Progenitor cell of endocrine pancreas (in vitro differentiated cells): ENCODE measurements at regions not wholly inside any gene's neighbourhood (a gene's known extent, or its start where the extent isn't known, plus 50 kb on each side); places are given as distances from the start of the nearest gene placed in this dataset.

ENCODE experiments used
- DNase-seq: peaks from one replicate; pipeline ENCODE4 v3.0.0; 2021; ENCODE audit warnings: low spot score; ENCODE audit not compliant: unreplicated experiment
- H3K27ac Mint-ChIP-seq: 2 replicates; pipeline ENCODE4 v1.8.0; 2021; ENCODE audit warnings: mild to moderate bottlenecking, moderate library complexity, mixed read lengths
- H3K27me3 Mint-ChIP-seq: 2 replicates; pipeline ENCODE4 v1.8.0; 2021; ENCODE audit warnings: mixed read lengths
- H3K36me3 Mint-ChIP-seq: 2 replicates; pipeline ENCODE4 v1.8.0; 2022; ENCODE audit warnings: mixed read lengths; ENCODE audit not compliant: insufficient read depth
- H3K4me1 Mint-ChIP-seq: 2 replicates; pipeline ENCODE4 v1.8.0; 2021; ENCODE audit warnings: low read depth, mixed read lengths
- H3K4me3 Mint-ChIP-seq: 2 replicates; pipeline ENCODE4 v1.8.0; 2021; ENCODE audit warnings: low read depth, mild to moderate bottlenecking, moderate library complexity, mixed read lengths
- H3K9me3 Mint-ChIP-seq: 2 replicates; pipeline ENCODE4 v1.8.0; 2021; ENCODE audit warnings: low read depth, mixed read lengths
- CTCF ChIP-seq: fragments of 200-600 bp; sonication (generic); IDR thresholded peaks from one replicate; pipeline ENCODE4 v1.5.0; 2021; ENCODE audit warnings: antibody characterized with exemption, mild to moderate bottlenecking; ENCODE audit not compliant: unreplicated experiment

GRCh38 chr17:34823023-34823422 is 138.2 kb downstream of the CCT6B start:
- H3K36me3 Mint-ChIP-seq, result no peaks in the 10 kb centered on the region
- no peak for DNase-seq
- no peak overlapping the region for H3K27ac Mint-ChIP-seq
- no peaks in the 10 kb centered on the region for H3K9me3 Mint-ChIP-seq
- H3K4me1 Mint-ChIP-seq, result no peaks in the 10 kb centered on the region
- H3K4me3 Mint-ChIP-seq, result no peak overlapping the region
- TF ChIP-seq CTCF, result no peak
- H3K27me3 Mint-ChIP-seq, result peaks cover 15% of the 10 kb centered on the region

GRCh38 chr17:34822007-34822739 is 139.1 kb downstream of the CCT6B start:
- no peak for DNase-seq
- Mint-ChIP-seq H3K4me3 (no peak overlapping the region), H3K36me3 (no peaks in the 10 kb centered on the region), H3K4me1 (no peaks in the 10 kb centered on the region), H3K27me3 (peaks cover 15% of the 10 kb centered on the region), H3K27ac (no peak overlapping the region), H3K9me3 (no peaks in the 10 kb centered on the region)
- TF ChIP-seq CTCF, result no peak

GRCh38 chr17:34820922-34821321 is 140.3 kb downstream of the CCT6B start:
- no peak for TF ChIP-seq CTCF
- H3K27me3 Mint-ChIP-seq, result peaks cover 15% of the 10 kb centered on the region
- H3K4me3 Mint-ChIP-seq, result no peak overlapping the region
- DNase-seq, result no peak
- H3K27ac Mint-ChIP-seq, result no peak overlapping the region
- H3K9me3 Mint-ChIP-seq, result no peaks in the 10 kb centered on the region
- H3K4me1 Mint-ChIP-seq, result no peaks in the 10 kb centered on the region
- H3K36me3 Mint-ChIP-seq, result no peaks in the 10 kb centered on the region

GRCh38 chr17:34820248-34820801 is 140.9 kb downstream of the CCT6B start:
- no peak for DNase-seq
- H3K27me3 Mint-ChIP-seq, result peaks cover 15% of the 10 kb centered on the region
- no peaks in the 10 kb centered on the region for H3K9me3 Mint-ChIP-seq
- H3K4me1 Mint-ChIP-seq, result no peaks in the 10 kb centered on the region
- H3K4me3 Mint-ChIP-seq, result no peak overlapping the region
- no peak for TF ChIP-seq CTCF
- no peak overlapping the region for H3K27ac Mint-ChIP-seq
- H3K36me3 Mint-ChIP-seq, result no peaks in the 10 kb centered on the region

GRCh38 chr17:34817252-34818035 is 143.8 kb downstream of the CCT6B start:
- H3K27ac Mint-ChIP-seq, result peak overlapping the region; percentile 9
- no peaks in the 10 kb centered on the region for H3K4me1 Mint-ChIP-seq
- no peak overlapping the region for H3K4me3 Mint-ChIP-seq
- peaks cover 12% of the 10 kb centered on the region for H3K27me3 Mint-ChIP-seq
- H3K9me3 Mint-ChIP-seq, result no peaks in the 10 kb centered on the region
- no peak for DNase-seq
- no peaks in the 10 kb centered on the region for H3K36me3 Mint-ChIP-seq
- TF ChIP-seq CTCF, result no peak
